Sigmoid colon (tissue), 6 donors: ENCODE measurements at regions not wholly inside any gene's neighbourhood (a gene's known extent, or its start where the extent isn't known, plus 50 kb on each side); places are given as distances from the start of the nearest gene placed in this dataset.

Source experiments
- DNase-seq: peaks from one replicate; pipeline ENCODE4 v3.0.0-alpha.2; 2019
- H3K27ac ChIP-seq, 4 donors: fragments of 200-600 bp; sonication (generic); one replicate each; pipeline ENCODE4 v1.5.1; 2016 to 2019; ENCODE audit warnings: mild to moderate bottlenecking in 1 of 4
- H3K27me3 ChIP-seq, 3 donors: fragments of 200-600 bp; sonication (generic); one replicate each; pipeline ENCODE4 v1.5.1; 2019; ENCODE audit warnings: mild to moderate bottlenecking in 1 of 3
- H3K36me3 ChIP-seq, 4 donors: fragments of 200-600 bp; sonication (generic); one replicate each; pipeline ENCODE4 v1.5.1; 2016 to 2019
- H3K4me1 ChIP-seq, 4 donors: fragments of 200-600 bp; sonication (generic); one replicate each; pipeline ENCODE4 v1.5.1; 2017 to 2019
- H3K4me3 ChIP-seq, 4 donors: fragments of 200-600 bp; sonication (generic); one replicate each; pipeline ENCODE4 v1.5.1; 2017 to 2019; ENCODE audit warnings: mild to moderate bottlenecking in 2 of 4, moderate library complexity in 1 of 4
- H3K9me3 ChIP-seq, 4 donors: fragments of 200-600 bp in 3 of 4; sonication (generic) in 3 of 4; one replicate each; pipeline versions ENCODE4 v1.5.1 to v1.6.1; 2013 to 2019
- EP300 ChIP-seq, 4 donors: sonication (generic); formaldehyde crosslinking; IDR thresholded peaks; one replicate each; pipeline ENCODE4 v1.6.1; 2017; ENCODE audit warnings: antibody characterized with exemption in 4 of 4
- POLR2A ChIP-seq, 2 donors: fragments of 450-650 bp; IDR thresholded peaks; one replicate each; pipeline ENCODE4 v1.6.1; 2016; ENCODE audit warnings: antibody characterized with exemption in 2 of 2, mild to moderate bottlenecking in 2 of 2, moderate library complexity in 2 of 2
- POLR2AphosphoS5 ChIP-seq, 4 donors: sonication (generic); formaldehyde crosslinking; IDR thresholded peaks; one replicate each; pipeline ENCODE4 v1.6.1; 2017; ENCODE audit warnings: antibody characterized with exemption in 4 of 4
- WGBS, 2 donors: extraction: QIAGEN DNeasy Blood & Tissue Kit; methylation state at CpG; one replicate each; pipeline ENCODE4 v1.1.7; 2013; 5-methylcytosine and 5-hydroxymethylcytosine counted together
- intact Hi-C: fragments of 100-400 bp; cut with DNase I; formaldehyde crosslinking; loops from one replicate; pipeline ENCODE4 v1.15.1; 2023
- TF ChIP-seq, protein P1 (sequence below), 4 experiments: fragments of 450-650 bp in 3 of 4; fragments of 200-600 bp in 1 of 4; IDR thresholded peaks; one replicate each; pipeline ENCODE4 v1.5.1; 2016 to 2019; ENCODE audit warnings: antibody characterized with exemption in 4 of 4, mild to moderate bottlenecking in 3 of 4, moderate library complexity in 2 of 4
- donor health status: healthy with polysubstance abuse.
- donor health status: healthy.

GRCh38 chr6:65997539-65997938 is 290.5 kb upstream of the EYS start:
- H3K27ac ChIP-seq, result no peak overlapping the region
- TF ChIP-seq, protein P1, sequence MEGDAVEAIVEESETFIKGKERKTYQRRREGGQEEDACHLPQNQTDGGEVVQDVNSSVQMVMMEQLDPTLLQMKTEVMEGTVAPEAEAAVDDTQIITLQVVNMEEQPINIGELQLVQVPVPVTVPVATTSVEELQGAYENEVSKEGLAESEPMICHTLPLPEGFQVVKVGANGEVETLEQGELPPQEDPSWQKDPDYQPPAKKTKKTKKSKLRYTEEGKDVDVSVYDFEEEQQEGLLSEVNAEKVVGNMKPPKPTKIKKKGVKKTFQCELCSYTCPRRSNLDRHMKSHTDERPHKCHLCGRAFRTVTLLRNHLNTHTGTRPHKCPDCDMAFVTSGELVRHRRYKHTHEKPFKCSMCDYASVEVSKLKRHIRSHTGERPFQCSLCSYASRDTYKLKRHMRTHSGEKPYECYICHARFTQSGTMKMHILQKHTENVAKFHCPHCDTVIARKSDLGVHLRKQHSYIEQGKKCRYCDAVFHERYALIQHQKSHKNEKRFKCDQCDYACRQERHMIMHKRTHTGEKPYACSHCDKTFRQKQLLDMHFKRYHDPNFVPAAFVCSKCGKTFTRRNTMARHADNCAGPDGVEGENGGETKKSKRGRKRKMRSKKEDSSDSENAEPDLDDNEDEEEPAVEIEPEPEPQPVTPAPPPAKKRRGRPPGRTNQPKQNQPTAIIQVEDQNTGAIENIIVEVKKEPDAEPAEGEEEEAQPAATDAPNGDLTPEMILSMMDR (IDR thresholded peaks at IDR 0.05), result no peak
- TF ChIP-seq POLR2A (IDR thresholded peaks at IDR 0.05) (no peak), EP300 (IDR thresholded peaks at IDR 0.05) (no peak), POLR2AphosphoS5 (IDR thresholded peaks at IDR 0.05) (no peak)
- no peak overlapping the region for H3K4me3 ChIP-seq
- whole genome bisulfite sequencing, 2 donors, result 26 to 56% methylated on average over 1 of the region's 1 CpG
- no peaks in the 10 kb centered on the region for H3K36me3 ChIP-seq
- H3K27me3 ChIP-seq, result no peaks in the 10 kb centered on the region
- intact Hi-C loops, result no loop called here
- H3K4me1 ChIP-seq, result no peaks in the 10 kb centered on the region
- H3K9me3 ChIP-seq, result peaks cover 0 to 2% (median 0%) of the 10 kb centered on the region in 4 donors
- no peak for DNase-seq

DNA sequence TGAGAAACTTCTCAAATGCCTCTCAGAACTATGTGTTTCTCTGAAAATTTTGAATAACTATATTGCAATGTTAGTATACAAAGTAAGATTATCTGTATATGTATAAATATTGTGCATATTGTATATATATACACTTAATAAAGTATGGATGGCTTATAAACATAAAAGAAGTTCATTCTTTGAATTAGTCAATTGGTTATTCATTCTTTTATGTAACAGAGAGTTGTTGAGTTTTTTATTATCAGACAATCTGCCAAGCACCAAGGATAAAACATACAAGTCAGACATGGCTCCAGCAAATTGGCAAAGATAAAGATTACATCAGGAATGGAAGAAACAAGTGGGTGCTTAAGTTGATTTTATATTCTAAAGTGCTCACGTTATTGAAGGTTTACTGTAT is 289.1 kb upstream of the EYS start:
- intact Hi-C loops, result no loop called here
- H3K27me3 ChIP-seq, result no peaks in the 10 kb centered on the region
- no peak overlapping the region for H3K27ac ChIP-seq
- H3K9me3 ChIP-seq, result peaks cover 0 to 2% (median 0%) of the 10 kb centered on the region in 4 donors
- H3K4me3 ChIP-seq, result no peak overlapping the region
- WGBS, 2 donors, result 59 to 83% methylated on average over 1 of the region's 1 CpG
- TF ChIP-seq, protein P1 (IDR thresholded peaks at IDR 0.05), result no peak
- TF ChIP-seq EP300 (IDR thresholded peaks at IDR 0.05), result no peak
- TF ChIP-seq POLR2A (IDR thresholded peaks at IDR 0.05), result no peak
- no peak for TF ChIP-seq POLR2AphosphoS5 (IDR thresholded peaks at IDR 0.05)
- no peak for DNase-seq
- H3K36me3 ChIP-seq, result no peaks in the 10 kb centered on the region
- no peaks in the 10 kb centered on the region for H3K4me1 ChIP-seq

DNA sequence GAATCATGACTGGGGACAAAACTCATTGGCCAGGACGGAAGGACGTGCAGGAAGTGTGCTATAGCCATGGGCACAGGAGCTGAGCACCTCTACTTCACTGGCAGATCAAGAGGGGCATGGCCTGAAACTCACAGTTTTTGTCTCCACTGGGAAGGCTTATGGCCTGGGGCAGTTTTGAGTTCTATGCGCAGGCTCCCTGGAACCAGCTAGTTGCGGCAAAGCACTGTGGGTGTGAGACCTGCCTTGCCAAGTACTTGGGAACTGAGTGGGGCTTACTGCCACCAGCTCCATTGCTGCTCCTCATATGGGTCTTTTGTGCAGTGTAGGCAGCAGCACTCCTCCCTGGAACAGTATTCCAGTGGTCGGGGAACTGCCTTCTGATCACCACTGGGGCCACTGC is 282.6 kb upstream of the EYS start:
- 93% methylated on average over 5 of the region's 5 CpGs for WGBS, 2 donors

DNA sequence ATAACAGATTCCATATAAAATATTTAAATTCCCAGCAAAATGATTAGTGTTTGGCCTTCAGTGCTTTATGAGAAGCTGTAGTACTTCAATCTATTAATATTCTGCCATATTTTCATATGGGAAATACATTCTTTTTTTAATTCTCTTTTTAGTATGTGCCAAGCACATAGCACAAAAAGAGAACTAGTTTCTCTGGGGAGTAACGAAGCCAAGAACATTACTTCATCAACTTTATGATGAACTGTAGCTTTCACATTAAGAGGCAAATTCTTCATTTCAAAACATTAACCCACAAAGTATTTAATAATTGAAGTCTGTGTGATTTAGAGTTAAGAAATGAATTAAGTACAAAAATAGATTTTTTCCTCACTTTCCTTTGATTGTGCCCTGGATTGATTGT is 281.0 kb upstream of the EYS start:
- WGBS, 2 donors, result 57 to 59% methylated on average over 1 of the region's 1 CpG
- DNase-seq, result no peak
- Histone ChIP-seq H3K4me3 (no peak overlapping the region), H3K9me3 (no peaks in the 10 kb centered on the region), H3K27me3 (no peaks in the 10 kb centered on the region), H3K36me3 (no peaks in the 10 kb centered on the region), H3K27ac (no peak overlapping the region), H3K4me1 (no peaks in the 10 kb centered on the region)
- TF ChIP-seq, protein P1 (IDR thresholded peaks at IDR 0.05), result no peak
- TF ChIP-seq POLR2A (IDR thresholded peaks at IDR 0.05) (no peak), POLR2AphosphoS5 (IDR thresholded peaks at IDR 0.05) (no peak), EP300 (IDR thresholded peaks at IDR 0.05) (no peak)
- intact Hi-C loops, result no loop called here

More for the DNA sequence above, 282.6 kb upstream of the EYS start:
- H3K4me1 ChIP-seq, result no peaks in the 10 kb centered on the region
- TF ChIP-seq, protein P1 (IDR thresholded peaks at IDR 0.05), result no peak
- TF ChIP-seq EP300 (IDR thresholded peaks at IDR 0.05) (no peak), POLR2A (IDR thresholded peaks at IDR 0.05) (no peak), POLR2AphosphoS5 (IDR thresholded peaks at IDR 0.05) (no peak)
- H3K27me3 ChIP-seq, result no peaks in the 10 kb centered on the region
- no peaks in the 10 kb centered on the region for H3K9me3 ChIP-seq
- no peak for DNase-seq
- H3K4me3 ChIP-seq, result no peak overlapping the region
- H3K27ac ChIP-seq, result no peak overlapping the region
- H3K36me3 ChIP-seq, result no peaks in the 10 kb centered on the region
- intact Hi-C loops, result no loop called here

GRCh38 chr6:65984089-65984488 is 277.1 kb upstream of the EYS start:
- TF ChIP-seq POLR2A (IDR thresholded peaks at IDR 0.05) (no peak), EP300 (IDR thresholded peaks at IDR 0.05) (no peak), POLR2AphosphoS5 (IDR thresholded peaks at IDR 0.05) (no peak)
- TF ChIP-seq, protein P1 (IDR thresholded peaks at IDR 0.05), result no peak
- intact Hi-C loops, result no loop called here
- 87 to 88% methylated on average over 2 of the region's 2 CpGs for WGBS, 2 donors

More at GRCh38 chr6:65984089-65984488, 277.1 kb upstream of the EYS start:
- no peak overlapping the region for H3K4me3 ChIP-seq
- H3K27ac ChIP-seq, result no peak overlapping the region
- DNase-seq, result no peak
- no peaks in the 10 kb centered on the region for H3K4me1 ChIP-seq
- H3K36me3 ChIP-seq, result no peaks in the 10 kb centered on the region
- no peaks in the 10 kb centered on the region for H3K9me3 ChIP-seq
- H3K27me3 ChIP-seq, result no peaks in the 10 kb centered on the region
